Astrocyte of the spinal cord (primary cell): ENCODE measurements at regions not wholly inside any gene's neighbourhood (a gene's known extent, or its start where the extent isn't known, plus 50 kb on each side); places are given as distances from the start of the nearest gene placed in this dataset.

Experiments used
- DNase-seq: peaks from one replicate; pipeline ENCODE4 v3.0.0; 2011; ENCODE audit warnings: low read depth, low spot score
- H3K4me3 ChIP-seq: 2 replicates; pipeline ENCODE4 v1.5.1; 2011; ENCODE audit warnings: low read depth, mild to moderate bottlenecking, low read length, moderate library complexity
- CTCF ChIP-seq: IDR thresholded peaks from 2 replicates; pipeline ENCODE4 v1.5.1; 2012; ENCODE audit warnings: low read depth, mild to moderate bottlenecking, low read length, inconsistent platforms
- in situ Hi-C: cut with HindIII; loops from 2 replicates; pipeline ENCODE4 v1.10.0; 2017; ENCODE audit warnings: low sequenced_read_pairs

- no peak for DNase-seq
- no peak overlapping the region for H3K4me3 ChIP-seq
- in situ Hi-C loops: no loop called here
- TF ChIP-seq CTCF: no peak
Observed at GRCh38 chr18:73897517-73897916, 250.1 kb downstream of the FBXO15 start.

GRCh38 chr18:73896685-73897084 is 250.9 kb downstream of the FBXO15 start:
- no peak for TF ChIP-seq CTCF
- no peak for DNase-seq
- in situ Hi-C loops: no loop called here
- H3K4me3 ChIP-seq: no peak overlapping the region

GRCh38 chr18:73895701-73896100 is 251.9 kb downstream of the FBXO15 start:
- no peak overlapping the region for H3K4me3 ChIP-seq
- DNase-seq: no peak
- in situ Hi-C loops: no loop called here
- TF ChIP-seq CTCF: no peak

GRCh38 chr18:73893880-73894279 is 253.8 kb downstream of the FBXO15 start:
- in situ Hi-C loops: no loop called here
- no peak for DNase-seq
- H3K4me3 ChIP-seq: no peak overlapping the region
- TF ChIP-seq CTCF: no peak

- H3K4me3 ChIP-seq: no peak overlapping the region
- TF ChIP-seq CTCF: peak; percentile 18
- no peak for DNase-seq
- in situ Hi-C loops: no loop called here
Observed at GRCh38 chr18:73891572-73892421, 255.8 kb downstream of the FBXO15 start.

- no peak overlapping the region for H3K4me3 ChIP-seq
- DNase-seq: no peak
- in situ Hi-C loops: no loop called here
- no peak for TF ChIP-seq CTCF
Observed at GRCh38 chr18:73888565-73888964, 259.1 kb downstream of the FBXO15 start.
